Breast epithelium (tissue), 4 donors: ENCODE measurements at regions not wholly inside any gene's neighbourhood (a gene's known extent, or its start where the extent isn't known, plus 50 kb on each side); places are given as distances from the start of the nearest gene placed in this dataset.
"Not testable (repeated sequence)": the region's sequence is repeated elsewhere in the genome, so short reads cannot be mapped to it uniquely, and the experiment has no call there.

Experiments used
- DNase-seq, 2 donors: peaks; one replicate each; pipeline ENCODE4 v3.0.0-alpha.2; 2019; ENCODE audit warnings: low spot score in 2 of 2
- H3K27ac ChIP-seq, 2 donors: fragments of 200-600 bp; sonication (generic) in 1 of 2; one replicate each; pipeline ENCODE4 v1.5.1; 2016 to 2019; ENCODE audit warnings: mild to moderate bottlenecking in 1 of 2
- H3K27me3 ChIP-seq, 2 donors: fragments of 200-600 bp; sonication (generic) in 1 of 2; one replicate each; pipeline versions ENCODE4 v1.5.1 to v1.6.0; 2017 to 2019; ENCODE audit warnings: control low read depth in 1 of 2, mild to moderate bottlenecking in 1 of 2
- H3K36me3 ChIP-seq: fragments of 200-600 bp; one replicate; pipeline ENCODE4 v1.5.1; 2019
- H3K4me1 ChIP-seq, 2 donors: fragments of 200-600 bp; sonication (generic); one replicate each; pipeline ENCODE4 v1.5.1; 2016 to 2019; ENCODE audit warnings: control low read depth in 1 of 2
- H3K4me3 ChIP-seq, 3 donors: fragments of 200-600 bp; sonication (generic); 1 replicate in 2 of 3; 2 replicates in 1 of 3; pipeline ENCODE4 v1.5.1; 2016 to 2019; ENCODE audit warnings: mild to moderate bottlenecking in 3 of 3, moderate library complexity in 2 of 3
- H3K9me3 ChIP-seq, 2 donors: fragments of 200-600 bp; sonication (generic) in 1 of 2; one replicate each; pipeline ENCODE4 v1.5.1; 2016 to 2019; ENCODE audit warnings: control low read depth in 1 of 2
- POLR2A ChIP-seq: fragments of 450-650 bp; IDR thresholded peaks from one replicate; pipeline ENCODE4 v1.6.1; 2016; ENCODE audit warnings: antibody characterized with exemption, mild to moderate bottlenecking, moderate library complexity
- POLR2AphosphoS5 ChIP-seq, 3 donors: sonication (generic); formaldehyde crosslinking; IDR thresholded peaks; one replicate each; pipeline ENCODE4 v1.6.1; 2017; ENCODE audit warnings: antibody characterized with exemption in 3 of 3
- intact Hi-C: fragments of 100-400 bp; cut with DNase I; formaldehyde crosslinking; loops from one replicate; pipeline ENCODE4 v1.15.1; 2023; ENCODE audit warnings: low total_unique reads
- TF ChIP-seq, protein P1 (sequence below), 3 donors: fragments of 450-650 bp; IDR thresholded peaks; one replicate each; pipeline ENCODE4 v1.5.1; 2016 to 2017; ENCODE audit warnings: antibody characterized with exemption in 3 of 3, mild to moderate bottlenecking in 3 of 3, moderate library complexity in 3 of 3

DNA sequence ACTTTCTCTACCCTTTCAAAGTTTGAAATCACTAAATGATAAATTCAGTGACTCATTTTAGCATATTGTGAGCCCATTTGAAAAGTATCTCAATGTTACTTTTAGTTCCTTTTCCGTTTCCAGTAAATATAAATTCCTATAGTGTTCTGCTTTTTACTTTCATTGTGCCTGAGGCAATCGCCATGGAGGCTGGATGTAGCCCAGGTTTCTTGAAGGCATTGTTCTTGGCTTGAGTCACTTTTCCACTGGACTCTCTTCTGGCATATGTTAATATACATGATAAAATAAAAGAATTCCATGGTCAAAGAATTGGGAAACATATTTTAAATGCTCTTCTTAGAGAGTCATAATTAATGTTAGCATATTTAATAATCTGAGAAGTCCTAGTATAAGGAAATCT lies 327.0 kb downstream of the IZUMO3 start:
- H3K36me3 ChIP-seq = no peaks in the 10 kb centered on the region
- no peaks in the 10 kb centered on the region for H3K9me3 ChIP-seq
- no peaks in the 10 kb centered on the region for H3K27me3 ChIP-seq
- TF ChIP-seq POLR2AphosphoS5 (IDR thresholded peaks at IDR 0.05) (no peak), POLR2A (no peak)
- TF ChIP-seq, protein P1, sequence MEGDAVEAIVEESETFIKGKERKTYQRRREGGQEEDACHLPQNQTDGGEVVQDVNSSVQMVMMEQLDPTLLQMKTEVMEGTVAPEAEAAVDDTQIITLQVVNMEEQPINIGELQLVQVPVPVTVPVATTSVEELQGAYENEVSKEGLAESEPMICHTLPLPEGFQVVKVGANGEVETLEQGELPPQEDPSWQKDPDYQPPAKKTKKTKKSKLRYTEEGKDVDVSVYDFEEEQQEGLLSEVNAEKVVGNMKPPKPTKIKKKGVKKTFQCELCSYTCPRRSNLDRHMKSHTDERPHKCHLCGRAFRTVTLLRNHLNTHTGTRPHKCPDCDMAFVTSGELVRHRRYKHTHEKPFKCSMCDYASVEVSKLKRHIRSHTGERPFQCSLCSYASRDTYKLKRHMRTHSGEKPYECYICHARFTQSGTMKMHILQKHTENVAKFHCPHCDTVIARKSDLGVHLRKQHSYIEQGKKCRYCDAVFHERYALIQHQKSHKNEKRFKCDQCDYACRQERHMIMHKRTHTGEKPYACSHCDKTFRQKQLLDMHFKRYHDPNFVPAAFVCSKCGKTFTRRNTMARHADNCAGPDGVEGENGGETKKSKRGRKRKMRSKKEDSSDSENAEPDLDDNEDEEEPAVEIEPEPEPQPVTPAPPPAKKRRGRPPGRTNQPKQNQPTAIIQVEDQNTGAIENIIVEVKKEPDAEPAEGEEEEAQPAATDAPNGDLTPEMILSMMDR (IDR thresholded peaks at IDR 0.05) = no peak
- DNase-seq = no peak
- H3K4me3 ChIP-seq = no peak overlapping the region
- H3K4me1 ChIP-seq = no peaks in the 10 kb centered on the region
- no peak overlapping the region for H3K27ac ChIP-seq
- intact Hi-C loops = no loop called here

GRCh38 chr9:24210641-24211040 lies 335.1 kb downstream of the IZUMO3 start:
- Histone ChIP-seq H3K9me3 (no peaks in the 10 kb centered on the region), H3K4me3 (no peak overlapping the region), H3K36me3 (no peaks in the 10 kb centered on the region), H3K27me3 (no peaks in the 10 kb centered on the region), H3K27ac (no peak overlapping the region), H3K4me1 (no peaks in the 10 kb centered on the region)
- intact Hi-C loops = no loop called here
- no peak for TF ChIP-seq POLR2AphosphoS5 (IDR thresholded peaks at IDR 0.05)
- TF ChIP-seq, protein P1 (IDR thresholded peaks at IDR 0.05) = no peak
- TF ChIP-seq POLR2A = no peak
- no peak for DNase-seq

GRCh38 chr9:24189986-24190385 lies 355.7 kb downstream of the IZUMO3 start:
- H3K4me1 ChIP-seq = no peaks in the 10 kb centered on the region
- TF ChIP-seq POLR2A = no peak
- TF ChIP-seq, protein P1 (IDR thresholded peaks at IDR 0.05) = no peak
- no peak for TF ChIP-seq POLR2AphosphoS5 (IDR thresholded peaks at IDR 0.05)
- no peak overlapping the region for H3K27ac ChIP-seq
- H3K9me3 ChIP-seq = peaks cover 0 to 24% of the 10 kb centered on the region in 2 donors
- no peaks in the 10 kb centered on the region for H3K27me3 ChIP-seq
- intact Hi-C loops = no loop called here
- H3K4me3 ChIP-seq = no peak overlapping the region
- H3K36me3 ChIP-seq = no peaks in the 10 kb centered on the region
- no peak for DNase-seq

DNA sequence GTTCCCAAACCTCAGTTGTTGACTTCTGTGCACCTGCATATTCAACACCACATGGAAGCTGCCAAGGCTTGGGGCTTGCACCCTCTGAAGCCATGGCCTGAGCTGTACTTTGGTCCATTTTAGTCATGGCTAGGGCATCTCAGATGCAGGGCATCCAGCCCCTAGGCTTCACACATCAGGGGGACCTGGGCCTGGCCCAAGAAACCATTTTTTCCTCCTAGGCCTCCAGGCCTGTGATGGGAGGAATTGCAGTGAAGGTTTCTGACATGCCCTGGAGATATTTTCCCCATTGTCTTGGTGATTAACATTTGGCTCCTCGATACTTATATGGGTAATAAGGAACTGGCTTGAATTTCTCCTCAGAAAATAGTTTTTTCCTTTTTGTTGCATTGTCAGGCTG lies 354.5 kb upstream of the ELAVL2 start:
- peaks cover 13 to 41% of the 10 kb centered on the region in 2 donors for H3K9me3 ChIP-seq
- H3K27ac ChIP-seq, H3K4me3 ChIP-seq, H3K36me3 ChIP-seq, H3K27me3 ChIP-seq, intact Hi-C loops, H3K4me1 ChIP-seq, DNase-seq: not testable (repeated sequence)

DNA sequence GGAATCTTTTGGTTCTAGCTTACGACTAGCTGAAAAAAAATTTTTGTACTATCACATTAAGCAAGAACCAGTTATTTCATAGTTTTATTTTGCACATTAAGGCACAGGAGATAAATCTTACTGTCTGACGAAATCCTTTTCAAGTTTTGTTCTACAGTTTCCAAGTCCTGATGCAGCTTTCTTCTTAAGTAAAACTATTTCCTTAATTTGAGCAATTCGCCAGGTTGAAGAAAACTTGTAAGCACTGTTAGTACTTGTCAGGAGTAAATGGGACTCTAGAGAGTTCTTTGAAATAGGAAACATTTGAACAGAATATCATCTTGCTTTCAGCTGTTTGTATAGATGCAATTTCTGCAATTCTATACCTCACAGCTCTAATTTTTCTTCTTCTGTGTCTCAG lies 318.8 kb upstream of the ELAVL2 start:
- H3K4me1 ChIP-seq = no peaks in the 10 kb centered on the region
- H3K4me3 ChIP-seq = no peak overlapping the region
- H3K9me3 ChIP-seq = no peaks in the 10 kb centered on the region
- no peaks in the 10 kb centered on the region for H3K27me3 ChIP-seq
- no peak for DNase-seq
- intact Hi-C loops = no loop called here
- TF ChIP-seq POLR2A (no peak), POLR2AphosphoS5 (IDR thresholded peaks at IDR 0.05) (no peak)
- TF ChIP-seq, protein P1 (IDR thresholded peaks at IDR 0.05) = no peak
- no peak overlapping the region for H3K27ac ChIP-seq
- no peaks in the 10 kb centered on the region for H3K36me3 ChIP-seq

DNA sequence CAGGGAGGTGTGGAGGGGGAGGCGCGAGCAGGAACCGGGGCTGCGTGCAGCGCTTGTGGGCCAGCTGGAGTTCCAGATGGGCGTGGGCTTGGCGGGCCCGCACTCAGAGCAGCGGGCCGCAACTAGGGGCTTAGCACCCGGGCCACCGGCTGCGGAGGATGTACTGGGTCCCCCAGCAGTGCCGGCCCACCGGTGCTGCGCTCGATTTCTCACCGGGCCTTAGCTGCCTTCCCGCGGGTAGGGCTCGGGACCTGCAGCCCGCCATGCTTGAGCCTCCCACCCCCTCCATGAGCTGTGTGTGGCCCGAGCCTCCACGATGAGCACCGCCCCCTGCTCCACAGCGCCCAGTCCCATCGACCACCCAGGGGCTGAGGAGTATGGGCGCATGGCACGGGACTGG lies 309.0 kb upstream of the ELAVL2 start:
- intact Hi-C loops, H3K36me3 ChIP-seq, H3K4me1 ChIP-seq, H3K4me3 ChIP-seq, DNase-seq, H3K27me3 ChIP-seq, H3K27ac ChIP-seq: not testable (repeated sequence)
- peaks cover 6 to 12% of the 10 kb centered on the region in 2 donors for H3K9me3 ChIP-seq
